AG08395 (cell line): ENCODE measurements at regions not wholly inside any gene's neighbourhood (a gene's known extent, or its start where the extent isn't known, plus 50 kb on each side); places are given as distances from the start of the nearest gene placed in this dataset.

ENCODE experiments used
- DNase-seq: peaks from one replicate; pipeline ENCODE4 v3.0.0; 2012; ENCODE audit warnings: mixed read lengths, low spot score

DNA sequence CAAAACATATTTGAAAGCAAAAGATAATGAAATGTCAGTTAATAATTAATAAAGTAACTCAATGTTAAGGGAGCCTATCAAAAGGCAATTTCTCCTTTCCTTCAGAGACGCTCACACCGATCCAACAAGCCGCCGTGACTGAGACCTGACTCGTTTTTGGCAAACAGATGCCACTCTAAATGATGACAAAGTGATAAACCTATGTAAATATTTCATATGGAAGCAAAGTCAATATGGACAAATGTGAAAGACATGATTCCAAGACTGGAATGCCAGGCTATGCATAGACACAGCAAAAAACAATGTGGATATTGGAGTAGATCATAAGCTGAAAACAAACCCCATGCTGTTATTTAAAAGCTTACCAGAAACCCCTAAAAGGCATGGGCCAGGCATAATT is 137.2 kb upstream of the SUCLG2 start:
- DNase-seq, result no peak

GRCh38 chr3:67790043-67790442 is 135.6 kb upstream of the SUCLG2 start:
- peak; percentile 60 for DNase-seq

GRCh38 chr3:67788396-67788795 is 134.0 kb upstream of the SUCLG2 start:
- no peak for DNase-seq

- no peak for DNase-seq
These were observed 129.2 kb upstream of the SUCLG2 start for GRCh38 chr3:67783281-67784250.

GRCh38 chr3:67781871-67782270 is 127.5 kb upstream of the SUCLG2 start:
- no peak for DNase-seq

- no peak for DNase-seq
These were observed 126.8 kb upstream of the SUCLG2 start for GRCh38 chr3:67781218-67781617.

GRCh38 chr3:67774676-67775075 is 120.3 kb upstream of the SUCLG2 start:
- DNase-seq, result no peak

- DNase-seq, result no peak
These were observed 111.2 kb upstream of the SUCLG2 start for GRCh38 chr3:67765575-67765974.

GRCh38 chr3:67745296-67745695 is 90.9 kb upstream of the SUCLG2 start:
- no peak for DNase-seq

DNA sequence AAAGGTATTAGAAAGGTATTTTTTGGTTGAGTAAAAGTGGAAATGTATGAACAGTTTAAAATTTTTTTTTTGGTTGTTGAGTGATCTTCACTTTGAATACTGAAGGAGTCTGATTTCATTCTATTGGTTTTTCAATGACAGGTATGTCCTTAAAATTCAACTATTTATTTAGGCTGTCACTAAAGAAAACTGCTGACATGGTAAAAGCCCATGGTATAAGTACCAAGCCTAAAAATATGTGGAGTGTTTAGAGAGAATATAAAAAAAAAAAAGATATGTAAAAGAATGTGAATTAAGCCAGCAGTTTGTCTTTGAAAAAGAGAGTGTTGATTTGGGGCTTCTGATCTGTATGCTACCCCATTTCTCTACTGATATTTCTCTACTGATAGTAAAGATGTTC is 90.3 kb upstream of the SUCLG2 start:
- no peak for DNase-seq

DNA sequence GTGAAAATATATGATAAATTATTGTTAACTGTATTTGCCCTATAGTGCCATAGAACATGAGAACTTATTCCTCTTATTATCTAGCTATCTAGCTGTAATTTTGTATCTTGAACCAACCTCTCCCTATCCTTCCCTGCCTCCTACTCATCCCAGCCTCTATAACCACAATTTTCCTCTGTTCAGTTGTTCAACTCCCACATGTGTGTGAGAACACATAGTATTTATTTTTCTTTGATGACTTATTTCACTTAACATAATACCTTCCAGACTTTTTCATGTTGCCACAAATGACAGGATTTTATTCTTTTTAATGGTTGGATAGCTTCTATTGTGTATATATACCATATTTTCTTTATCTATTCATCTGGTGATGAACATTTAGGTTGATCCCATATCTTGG is 85.4 kb upstream of the SUCLG2 start:
- DNase-seq, result no peak

GRCh38 chr3:67737906-67738865 is 83.8 kb upstream of the SUCLG2 start:
- no peak for DNase-seq

DNA sequence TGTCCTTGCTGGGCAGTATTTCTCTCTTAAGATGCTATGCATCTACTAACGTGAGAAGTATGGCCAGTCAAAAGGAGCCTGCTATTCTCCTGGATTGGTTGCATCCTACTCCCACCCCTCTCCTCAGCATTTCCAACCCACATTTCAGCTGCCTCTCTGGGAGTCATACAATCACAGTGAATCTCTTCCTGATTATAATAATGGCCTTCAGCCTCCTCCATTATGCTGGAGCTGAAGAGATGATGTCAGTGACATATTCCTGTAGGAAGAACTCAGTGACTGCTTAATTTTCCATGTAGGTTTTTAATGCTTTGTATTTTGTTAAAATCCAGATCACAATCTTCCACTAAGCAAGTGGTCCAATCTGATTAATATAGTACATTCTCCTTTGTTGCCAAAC is 82.7 kb upstream of the SUCLG2 start:
- DNase-seq, result no peak

- DNase-seq, result no peak
These were observed 79.0 kb upstream of the SUCLG2 start for GRCh38 chr3:67733269-67733950.

- DNase-seq, result no peak
These were observed 70.0 kb upstream of the SUCLG2 start for GRCh38 chr3:67724434-67724833.

DNA sequence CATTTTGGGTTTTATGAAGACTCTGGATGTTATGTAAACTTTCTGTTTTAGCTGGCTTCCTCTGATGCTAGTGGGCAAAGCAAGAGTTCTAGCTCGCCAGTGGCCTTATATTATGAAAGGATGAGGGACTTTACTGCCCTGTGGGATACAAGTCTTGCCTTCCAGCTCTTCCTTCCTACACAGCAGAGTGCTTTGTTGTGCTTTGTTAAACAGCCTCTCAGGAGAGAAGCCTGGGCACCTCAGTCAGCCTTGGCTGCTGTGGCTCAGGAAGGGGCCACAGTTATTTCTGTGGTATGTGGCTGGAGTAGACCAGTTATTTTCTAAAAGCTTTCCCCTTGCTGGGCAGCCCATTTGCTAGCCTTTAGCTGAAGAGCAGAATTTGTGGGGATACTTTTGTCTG is 69.5 kb upstream of the SUCLG2 start:
- no peak for DNase-seq

DNA sequence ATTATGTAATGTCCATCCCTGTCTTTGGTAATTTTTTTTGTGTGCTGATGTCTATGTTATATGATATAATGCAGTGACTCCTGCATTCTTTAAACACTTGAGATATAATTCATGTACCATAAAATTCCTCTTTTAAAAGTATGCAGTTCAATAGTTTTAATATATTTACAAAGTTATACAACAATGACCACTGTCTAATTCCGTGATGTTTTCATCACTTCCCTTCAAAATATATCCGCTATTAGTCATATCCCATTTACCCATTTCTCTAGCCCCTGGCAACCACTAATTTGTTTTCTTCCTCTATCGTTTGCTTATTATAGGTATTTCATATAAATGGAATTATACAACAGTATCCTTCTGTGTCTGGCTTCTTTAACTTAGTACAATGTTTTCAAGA is 64.9 kb upstream of the SUCLG2 start:
- no peak for DNase-seq

DNA sequence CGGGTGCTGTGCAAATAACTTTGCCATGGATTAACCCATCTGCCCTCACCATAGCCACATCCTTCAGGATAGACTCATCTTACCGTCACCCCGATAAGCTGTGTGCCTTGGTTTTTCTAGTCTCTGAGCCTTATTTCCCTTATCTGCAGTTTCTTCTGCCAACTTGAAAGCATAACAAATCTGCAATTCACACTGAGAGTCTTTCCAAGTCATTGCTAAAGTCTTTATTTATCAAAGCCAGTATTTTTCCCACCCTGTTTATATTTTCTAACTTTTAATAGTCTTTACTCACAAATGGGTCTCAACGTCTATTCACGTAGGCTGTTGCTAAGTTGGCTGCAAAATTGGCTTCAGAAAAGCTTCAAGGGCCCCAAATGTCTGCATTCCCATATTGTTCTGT is 61.6 kb upstream of the SUCLG2 start:
- no peak for DNase-seq

DNA sequence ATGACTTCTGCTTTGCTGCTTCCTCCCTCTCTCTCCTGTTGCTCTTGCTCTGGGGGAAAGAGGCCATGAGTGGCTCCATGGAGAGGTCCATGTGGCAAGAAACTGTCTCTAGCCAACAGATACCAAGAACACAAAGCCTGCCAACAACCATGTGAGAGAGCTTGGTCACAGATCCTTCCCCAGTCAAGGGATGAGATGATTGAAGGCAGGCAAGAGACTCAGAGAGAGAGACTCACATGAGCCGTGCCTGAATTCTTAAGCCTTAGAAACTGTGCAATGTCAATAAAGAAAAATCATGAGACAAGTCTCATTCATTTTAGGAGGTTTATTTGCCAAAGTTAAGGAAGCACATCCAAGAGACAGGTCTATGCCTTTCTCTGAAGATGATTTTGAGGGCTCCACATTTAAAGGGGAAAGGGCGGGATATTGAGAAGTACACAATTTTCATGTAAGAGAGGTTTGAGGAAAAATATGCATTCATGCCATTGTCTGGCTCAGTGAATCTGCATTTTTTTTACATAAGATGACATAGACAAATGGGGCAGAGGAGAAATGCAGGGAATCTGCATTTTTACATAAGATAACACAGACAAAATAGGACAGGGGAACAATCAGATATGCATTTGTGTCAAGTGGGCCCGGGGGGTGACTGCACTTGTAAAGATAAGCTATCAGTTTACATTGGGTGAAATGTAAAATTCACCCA is 59.5 kb upstream of the SUCLG2 start:
- no peak for DNase-seq

GRCh38 chr3:67712259-67712658 is 57.8 kb upstream of the SUCLG2 start:
- DNase-seq, result no peak

DNA sequence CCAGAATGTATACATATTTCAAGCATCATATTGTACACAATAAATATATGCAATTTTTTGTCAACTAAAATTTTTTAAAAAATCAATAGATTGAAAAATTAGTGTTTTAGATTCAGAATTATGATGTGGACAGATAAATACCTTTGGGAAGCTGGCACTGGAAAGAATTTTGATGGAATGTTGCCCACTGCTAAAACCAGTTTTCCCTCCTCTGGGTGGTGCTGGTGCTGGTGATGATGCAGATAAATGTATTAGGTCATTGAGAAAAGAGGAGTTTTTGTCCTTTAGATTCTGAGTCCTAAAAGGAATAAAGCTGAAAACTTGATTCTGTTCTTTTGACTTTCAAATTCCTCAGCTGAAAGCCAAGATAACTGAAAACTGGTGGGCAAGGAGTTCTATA is 56.0 kb upstream of the SUCLG2 start:
- DNase-seq, result no peak

- DNase-seq, result no peak
These were observed 52.5 kb upstream of the SUCLG2 start for GRCh38 chr3:67706934-67707333.
